Muscle of leg (tissue), 3 donors: ENCODE measurements at regions not wholly inside any gene's neighbourhood (a gene's known extent, or its start where the extent isn't known, plus 50 kb on each side); places are given as distances from the start of the nearest gene placed in this dataset.

Source experiments
- DNase-seq: peaks from one replicate; pipeline ENCODE4 v3.0.0; 2013
- H3K27ac ChIP-seq: one replicate; pipeline ENCODE4 v1.5.1; 2013; ENCODE audit warnings: mild to moderate bottlenecking, low read length, control low read depth
- H3K27me3 ChIP-seq: one replicate; pipeline ENCODE4 v1.6.1; 2013; ENCODE audit warnings: low read length; ENCODE audit not compliant: control insufficient read depth, insufficient read depth
- H3K36me3 ChIP-seq: one replicate; pipeline ENCODE4 v1.6.1; 2013; ENCODE audit warnings: low read length; ENCODE audit not compliant: control insufficient read depth, insufficient read depth
- H3K4me1 ChIP-seq: one replicate; pipeline ENCODE4 v1.6.1; 2013; ENCODE audit warnings: low read length; ENCODE audit not compliant: control insufficient read depth, insufficient read depth
- H3K4me3 ChIP-seq: one replicate; pipeline ENCODE4 v1.5.1; 2013; ENCODE audit warnings: low read length, control low read depth
- H3K9me3 ChIP-seq: replicated peaks from 2 replicates; pipeline ENCODE4 v1.6.1; 2013; ENCODE audit warnings: low read depth, low read length; ENCODE audit not compliant: control insufficient read depth
- WGBS: methylation state at CpG from one replicate; pipeline ENCODE4 v1.1.5; 2013; ENCODE audit warnings: missing lambda C conversion rate; ENCODE audit not compliant: insufficient coverage; 5-methylcytosine and 5-hydroxymethylcytosine counted together

DNA sequence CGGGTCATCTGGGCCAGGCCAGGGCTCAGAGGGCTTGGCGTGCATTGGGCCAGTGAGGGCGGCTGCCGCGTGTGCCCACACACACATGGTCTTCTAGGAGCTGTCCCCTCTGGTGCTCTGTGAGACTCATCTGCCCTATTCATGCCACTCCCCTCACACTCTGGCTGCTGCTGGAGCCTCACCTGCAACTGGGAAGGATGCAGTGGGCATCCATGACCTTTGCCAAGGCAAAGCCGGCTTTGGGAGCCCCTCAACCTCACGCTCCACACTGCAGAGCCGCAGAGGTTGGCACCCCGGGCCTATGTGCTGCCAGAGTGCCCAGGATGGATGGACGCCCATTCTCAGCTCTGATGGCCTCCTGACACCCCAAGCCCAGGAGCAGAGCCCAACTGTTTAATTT lies 330.2 kb upstream of the SALL3 start:
- Histone ChIP-seq H3K36me3 (no peaks in the 10 kb centered on the region), H3K4me1 (no peaks in the 10 kb centered on the region), H3K9me3 (peaks cover 19% of the 10 kb centered on the region), H3K27me3 (no peaks in the 10 kb centered on the region), H3K27ac (no peak overlapping the region), H3K4me3 (no peak overlapping the region)
- WGBS = 83% methylated on average over 10 of the region's 10 CpGs
- DNase-seq = no peak

DNA sequence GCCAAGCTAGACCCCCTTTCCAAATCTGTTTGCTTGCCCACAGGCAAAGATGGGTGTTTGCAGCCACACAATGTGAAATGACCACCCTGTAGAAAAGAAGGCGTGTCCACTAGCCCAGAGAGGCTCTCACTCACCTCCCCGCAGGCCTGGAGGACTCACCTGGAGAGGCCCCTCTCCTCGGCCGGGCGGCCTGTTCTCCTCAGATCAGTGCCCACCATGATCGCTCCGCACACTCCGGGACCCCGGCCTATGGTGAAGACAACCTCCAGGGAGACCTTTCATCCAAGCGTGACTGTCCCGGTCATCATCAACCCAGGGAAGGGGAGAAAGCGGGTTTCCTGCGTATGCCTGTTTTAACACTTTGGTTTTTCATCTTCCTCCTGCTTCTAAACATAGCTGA lies 328.7 kb upstream of the SALL3 start:
- Histone ChIP-seq H3K9me3 (peaks cover 22% of the 10 kb centered on the region), H3K36me3 (no peaks in the 10 kb centered on the region), H3K4me3 (no peak overlapping the region), H3K4me1 (no peaks in the 10 kb centered on the region), H3K27ac (no peak overlapping the region), H3K27me3 (no peaks in the 10 kb centered on the region)
- 88% methylated on average over 11 of the region's 13 CpGs for WGBS
- DNase-seq = no peak

DNA sequence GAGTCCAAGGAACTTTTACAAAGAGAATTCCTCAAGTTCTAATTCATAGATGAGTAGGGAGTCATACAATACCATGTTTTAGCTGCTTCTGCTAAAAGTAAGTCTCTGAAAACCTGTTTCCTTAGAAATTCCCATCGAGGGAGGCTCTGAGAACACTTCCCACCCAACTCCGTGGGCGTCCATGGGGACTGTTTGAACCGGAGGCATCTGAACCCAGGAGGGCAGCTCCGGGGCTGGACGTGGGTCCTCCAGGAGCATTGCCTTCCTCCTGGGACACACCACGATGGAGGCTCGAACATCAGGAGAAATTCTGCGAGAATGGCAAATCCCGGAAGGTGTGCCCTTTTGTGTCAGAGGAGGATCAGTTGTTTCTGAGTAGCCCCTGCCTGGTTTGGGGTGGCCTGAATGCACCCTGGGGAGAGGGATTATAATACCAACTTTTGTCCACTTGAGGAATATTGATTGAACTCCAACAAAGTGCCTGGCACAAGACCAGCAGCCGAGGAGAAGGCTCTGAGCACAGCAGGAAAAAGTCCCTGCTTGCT lies 327.5 kb upstream of the SALL3 start:
- 92% methylated on average over 7 of the region's 11 CpGs for WGBS
- DNase-seq = no peak
- Histone ChIP-seq H3K4me3 (no peak overlapping the region), H3K27me3 (no peaks in the 10 kb centered on the region), H3K36me3 (no peaks in the 10 kb centered on the region), H3K9me3 (peaks cover 22% of the 10 kb centered on the region), H3K27ac (no peak overlapping the region), H3K4me1 (no peaks in the 10 kb centered on the region)

DNA sequence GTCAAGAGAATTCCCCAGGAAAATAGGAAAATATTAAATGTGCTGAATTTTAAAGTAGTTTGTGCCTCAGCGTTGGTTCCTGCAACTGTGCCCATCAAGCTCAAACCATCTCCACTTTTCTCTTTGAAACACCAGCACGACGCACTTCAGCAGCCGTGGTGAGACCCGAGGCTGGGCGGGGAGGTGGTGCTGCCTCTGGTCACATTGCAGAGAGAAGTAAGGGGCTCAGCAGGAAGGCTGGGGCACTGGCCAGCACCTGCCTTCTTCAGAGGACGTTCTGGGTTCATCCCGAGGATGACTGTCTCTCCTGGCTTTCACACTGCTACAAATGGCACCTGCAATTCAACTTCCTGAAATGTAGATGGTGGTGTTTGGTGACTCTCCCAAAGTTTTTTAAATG lies 323.7 kb upstream of the SALL3 start:
- H3K36me3 ChIP-seq = no peaks in the 10 kb centered on the region
- no peak overlapping the region for H3K27ac ChIP-seq
- H3K27me3 ChIP-seq = peaks cover 4% of the 10 kb centered on the region
- H3K9me3 ChIP-seq = peaks cover 22% of the 10 kb centered on the region
- WGBS = 100% methylated on average over 3 of the region's 8 CpGs
- no peak overlapping the region for H3K4me3 ChIP-seq
- H3K4me1 ChIP-seq = no peaks in the 10 kb centered on the region
- DNase-seq = no peak

DNA sequence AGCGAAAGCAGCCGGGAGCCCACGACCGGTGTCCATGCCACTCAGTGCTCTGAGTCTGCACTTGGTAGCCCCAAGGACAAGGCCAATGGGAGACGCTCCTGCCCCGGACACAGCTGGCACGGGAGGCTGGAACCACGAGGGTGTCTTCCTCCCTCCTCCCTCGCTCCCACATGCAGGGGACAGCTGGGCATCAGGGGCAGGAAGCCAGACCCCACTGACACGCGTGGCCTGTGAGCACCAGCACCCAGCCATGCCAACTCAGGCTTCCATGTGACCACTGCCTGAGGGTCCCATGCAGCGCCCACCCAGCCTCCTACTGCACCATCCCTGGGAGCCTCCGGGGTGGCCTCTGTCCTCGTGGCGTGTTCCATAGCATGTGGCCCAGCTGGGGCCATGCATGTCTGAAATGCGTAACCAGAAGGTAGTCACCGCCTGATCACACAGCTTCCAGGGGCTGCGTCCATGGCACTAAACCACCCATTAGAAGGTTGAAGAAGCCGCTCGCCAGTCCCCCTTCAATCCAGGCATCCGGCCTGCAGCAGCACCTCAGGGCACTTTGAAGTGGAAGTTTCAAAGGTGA lies 323.2 kb upstream of the SALL3 start:
- H3K27me3 ChIP-seq = peaks cover 7% of the 10 kb centered on the region
- H3K36me3 ChIP-seq = no peaks in the 10 kb centered on the region
- H3K4me1 ChIP-seq = no peaks in the 10 kb centered on the region
- peaks cover 22% of the 10 kb centered on the region for H3K9me3 ChIP-seq
- no peak overlapping the region for H3K27ac ChIP-seq
- WGBS = 92% methylated on average over 16 of the region's 21 CpGs
- no peak for DNase-seq
- H3K4me3 ChIP-seq = no peak overlapping the region

DNA sequence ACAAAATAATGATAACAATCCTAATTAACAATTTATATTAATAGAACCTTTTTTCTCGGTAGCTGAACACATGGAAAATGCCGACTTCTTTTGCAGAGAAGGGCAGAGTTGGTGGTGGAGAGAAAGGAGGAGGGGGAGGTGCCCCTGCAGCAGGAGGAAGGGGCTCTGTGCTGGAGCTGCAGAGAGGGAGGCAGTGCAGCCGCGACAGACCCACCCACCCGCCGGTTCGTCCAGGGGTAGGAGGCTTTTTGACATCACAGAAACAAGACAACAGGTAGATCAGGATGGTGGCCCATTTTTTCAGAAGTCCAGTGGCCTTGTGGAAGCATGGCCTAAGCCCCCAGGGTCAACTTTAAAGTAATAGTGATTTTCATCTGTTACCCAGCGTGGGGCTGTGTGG lies 321.1 kb upstream of the SALL3 start:
- WGBS = 83% methylated on average over 7 of the region's 8 CpGs
- H3K36me3 ChIP-seq = no peaks in the 10 kb centered on the region
- no peak overlapping the region for H3K27ac ChIP-seq
- DNase-seq = no peak
- no peaks in the 10 kb centered on the region for H3K4me1 ChIP-seq
- peaks cover 8% of the 10 kb centered on the region for H3K9me3 ChIP-seq
- H3K27me3 ChIP-seq = peaks cover 8% of the 10 kb centered on the region
- H3K4me3 ChIP-seq = no peak overlapping the region

DNA sequence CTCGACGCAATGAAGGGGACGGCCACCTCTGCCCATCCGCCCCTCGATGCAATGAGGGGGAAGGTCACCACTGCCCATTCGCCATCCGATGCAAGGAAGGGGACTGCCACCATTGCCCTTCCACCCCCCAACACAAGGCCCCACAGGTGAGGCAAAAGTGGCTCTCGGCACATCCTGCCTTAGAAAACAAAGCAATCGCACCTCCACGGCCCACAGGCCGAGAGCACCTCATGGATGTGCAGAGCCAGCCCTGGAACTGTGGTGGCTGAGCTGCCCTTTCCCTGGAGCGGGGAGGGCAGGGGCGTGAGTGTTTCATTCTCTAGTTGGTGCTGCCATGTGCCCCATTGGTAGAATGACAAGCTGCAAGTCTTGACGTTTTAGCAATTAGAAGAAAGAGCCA lies 320.6 kb upstream of the SALL3 start:
- no peak for DNase-seq
- WGBS = 83% methylated on average over 12 of the region's 14 CpGs

DNA sequence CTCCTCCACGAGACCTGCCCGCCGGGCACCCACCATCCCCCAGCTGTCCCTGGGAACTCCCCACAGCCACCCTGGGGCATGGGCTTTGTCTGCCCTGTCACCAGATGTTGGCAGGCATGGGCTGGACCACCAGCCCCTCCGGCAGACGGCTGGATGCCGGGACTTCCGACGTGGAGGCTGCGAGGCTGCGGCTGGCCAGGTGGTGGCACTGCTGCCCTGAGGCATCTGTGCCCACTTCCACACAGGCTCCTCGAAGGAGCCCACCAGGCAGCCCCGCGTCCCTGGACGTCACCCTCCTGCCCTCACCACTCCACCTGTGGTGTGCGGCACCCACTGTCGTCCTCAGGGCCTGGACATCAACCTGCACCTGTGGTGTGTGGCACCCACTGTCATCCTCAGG lies 319.9 kb upstream of the SALL3 start:
- no peaks in the 10 kb centered on the region for H3K4me1 ChIP-seq
- peaks cover 8% of the 10 kb centered on the region for H3K27me3 ChIP-seq
- H3K27ac ChIP-seq = no peak overlapping the region
- DNase-seq = no peak
- WGBS = 26% methylated on average over 16 of the region's 16 CpGs
- peaks cover 4% of the 10 kb centered on the region for H3K9me3 ChIP-seq
- H3K4me3 ChIP-seq = no peak overlapping the region
- H3K36me3 ChIP-seq = no peaks in the 10 kb centered on the region

More for the DNA sequence above, 320.6 kb upstream of the SALL3 start:
- Histone ChIP-seq H3K36me3 (no peaks in the 10 kb centered on the region), H3K27ac (no peak overlapping the region), H3K9me3 (peaks cover 4% of the 10 kb centered on the region), H3K4me1 (no peaks in the 10 kb centered on the region), H3K27me3 (peaks cover 8% of the 10 kb centered on the region), H3K4me3 (no peak overlapping the region)

DNA sequence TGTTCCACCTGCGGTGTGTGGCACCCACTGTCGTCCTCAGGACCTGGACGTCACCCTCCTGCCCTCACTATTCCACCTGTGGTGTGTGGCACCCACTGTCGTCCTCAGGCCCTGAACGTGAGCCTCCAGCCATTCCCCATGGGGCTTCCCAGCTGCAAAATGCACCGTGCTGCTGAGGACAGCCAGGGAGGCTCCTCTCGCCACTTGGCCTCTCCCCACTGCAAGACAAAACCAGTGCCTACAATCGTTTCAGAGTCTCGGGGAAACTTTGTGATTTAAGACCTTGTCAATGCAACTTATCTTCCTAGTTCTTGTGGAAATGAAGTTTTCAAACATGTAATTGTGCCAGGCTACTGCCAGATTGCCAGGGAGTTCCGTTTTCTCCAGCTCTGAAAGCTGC lies 319.3 kb upstream of the SALL3 start:
- Histone ChIP-seq H3K27me3 (peaks cover 8% of the 10 kb centered on the region), H3K9me3 (peaks cover under 1% of the 10 kb centered on the region), H3K36me3 (no peaks in the 10 kb centered on the region), H3K4me1 (no peaks in the 10 kb centered on the region), H3K4me3 (no peak overlapping the region), H3K27ac (no peak overlapping the region)
- no peak for DNase-seq
- 72% methylated on average over 8 of the region's 10 CpGs for WGBS

DNA sequence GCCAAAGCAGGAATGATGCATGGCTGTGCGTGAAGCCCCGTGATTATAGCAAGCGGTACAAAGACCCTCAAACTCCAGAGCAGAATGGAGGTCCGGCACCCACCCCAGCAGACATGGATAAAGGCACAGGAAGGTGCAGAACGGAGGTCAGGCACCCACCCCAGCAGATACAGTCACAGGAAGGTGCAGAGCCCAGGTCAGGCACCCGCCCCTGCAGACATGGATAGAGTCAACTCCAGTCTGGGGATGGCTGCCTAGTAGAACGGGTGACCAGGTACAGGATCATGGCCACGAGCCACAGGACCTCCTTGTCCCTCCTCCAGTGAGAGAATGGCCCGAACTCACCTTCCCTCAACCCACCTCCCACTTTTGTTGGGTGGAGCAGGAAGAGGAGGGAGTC lies 318.3 kb upstream of the SALL3 start:
- Histone ChIP-seq H3K9me3 (no peaks in the 10 kb centered on the region), H3K4me1 (no peaks in the 10 kb centered on the region), H3K27ac (no peak overlapping the region), H3K36me3 (no peaks in the 10 kb centered on the region), H3K4me3 (no peak overlapping the region), H3K27me3 (peaks cover 11% of the 10 kb centered on the region)
- DNase-seq = no peak
- 94% methylated on average over 2 of the region's 9 CpGs for WGBS

DNA sequence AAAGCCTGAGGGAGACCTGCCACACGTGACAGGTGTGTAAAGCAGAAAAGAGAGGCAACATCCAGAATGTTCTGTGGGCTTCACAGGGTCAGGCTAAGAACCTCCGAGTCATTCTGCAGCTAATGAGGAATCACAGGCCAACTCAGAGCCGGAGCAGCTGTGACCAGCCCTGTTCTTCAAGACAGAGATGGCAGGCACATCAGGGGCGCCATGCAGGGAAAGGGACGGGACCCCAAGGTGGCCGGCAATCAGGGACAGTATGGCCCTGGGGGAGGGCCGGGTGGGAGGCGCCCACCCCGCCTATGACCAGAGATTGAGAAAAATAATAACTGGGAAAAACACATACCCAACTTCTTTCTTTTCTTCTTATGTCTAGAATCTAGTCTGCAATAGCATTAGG lies 316.7 kb upstream of the SALL3 start:
- no peak overlapping the region for H3K27ac ChIP-seq
- no peaks in the 10 kb centered on the region for H3K4me1 ChIP-seq
- DNase-seq = no peak
- no peak overlapping the region for H3K4me3 ChIP-seq
- 79% methylated on average over 5 of the region's 9 CpGs for WGBS
- H3K9me3 ChIP-seq = no peaks in the 10 kb centered on the region
- no peaks in the 10 kb centered on the region for H3K36me3 ChIP-seq
- H3K27me3 ChIP-seq = peaks cover 11% of the 10 kb centered on the region
